ENCODE measurements at regions not wholly inside any gene's neighbourhood (a gene's known extent, or its start where the extent isn't known, plus 50 kb on each side); places are given as distances from the start of the nearest gene placed in this dataset.

DNA sequence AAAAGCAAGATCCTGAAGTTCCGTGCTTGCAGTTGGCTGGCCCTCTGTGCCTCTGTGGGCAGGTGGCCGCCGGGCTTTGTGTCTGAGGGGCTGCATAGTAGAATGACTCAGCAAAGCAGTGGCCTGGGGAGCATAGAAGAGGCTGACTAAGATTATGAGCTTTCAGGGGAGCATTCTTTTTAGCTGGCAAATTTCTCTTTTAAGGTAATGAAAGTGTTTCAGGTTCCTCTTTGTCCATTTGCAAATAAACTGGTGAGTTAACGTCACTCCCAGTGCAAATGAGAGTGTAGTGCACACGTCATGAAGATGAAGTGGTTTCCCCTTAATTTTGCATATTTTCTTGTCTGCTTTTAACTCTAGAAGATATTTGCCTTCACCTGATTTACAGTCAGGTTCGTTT lies 98.6 kb downstream of the BCL2L11 start:
- DNase-seq, result peak; percentile 86

DNA sequence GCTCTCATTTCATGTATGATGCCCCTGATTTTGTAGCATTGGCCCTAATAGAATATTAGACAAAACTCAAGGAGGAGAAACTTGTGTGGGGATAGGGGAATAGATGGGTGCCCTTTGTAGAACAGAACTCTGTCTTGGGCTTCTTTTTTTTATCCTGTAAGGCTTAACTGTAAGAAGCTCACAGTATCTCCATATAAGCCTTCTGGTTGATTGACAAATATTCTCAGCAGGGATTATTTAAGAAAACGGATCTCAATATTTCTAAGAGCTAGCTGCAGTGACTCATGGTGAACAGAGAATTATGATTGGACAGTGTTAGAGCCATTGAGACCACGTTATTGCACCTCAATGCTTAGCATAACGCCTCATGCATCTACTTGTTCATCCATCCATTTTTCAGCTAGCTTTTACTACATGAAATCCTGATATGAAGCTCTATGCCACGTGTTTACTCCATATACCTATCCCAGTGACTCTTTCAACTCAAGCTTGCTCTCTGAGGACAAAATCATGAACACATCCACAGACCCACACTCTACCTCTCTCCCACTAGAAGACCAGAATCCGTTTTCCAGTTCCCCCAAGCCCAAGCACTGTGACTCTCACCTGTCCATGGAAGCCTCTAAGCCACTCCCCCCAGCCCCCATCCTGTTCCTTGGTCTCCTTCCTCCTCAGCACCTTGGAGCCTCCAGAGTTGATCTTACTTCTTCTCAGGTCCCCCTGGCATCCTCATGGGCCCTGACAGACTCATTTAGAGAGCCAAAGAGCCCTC lies 99.2 kb downstream of the BCL2L11 start:
- DNase-seq, result no peak

DNA sequence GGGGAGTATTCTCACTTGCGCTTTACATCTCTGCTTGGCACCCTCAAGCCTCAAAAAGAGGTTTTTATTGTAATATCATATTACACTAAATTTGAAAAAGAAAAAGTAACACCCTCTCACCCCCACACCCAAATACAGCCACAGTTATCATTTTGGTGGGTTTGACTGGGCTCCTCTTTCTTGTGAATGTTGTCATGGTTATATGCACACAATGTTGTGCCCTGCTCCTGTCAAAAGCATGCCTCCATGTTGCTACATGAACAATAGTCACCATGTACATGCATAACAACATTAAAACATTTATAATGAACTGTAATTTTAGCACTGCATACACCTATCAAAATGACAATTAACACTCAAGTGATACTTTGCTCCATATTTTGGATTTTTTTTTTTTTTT lies 100.2 kb downstream of the BCL2L11 start:
- DNase-seq, result no peak

DNA sequence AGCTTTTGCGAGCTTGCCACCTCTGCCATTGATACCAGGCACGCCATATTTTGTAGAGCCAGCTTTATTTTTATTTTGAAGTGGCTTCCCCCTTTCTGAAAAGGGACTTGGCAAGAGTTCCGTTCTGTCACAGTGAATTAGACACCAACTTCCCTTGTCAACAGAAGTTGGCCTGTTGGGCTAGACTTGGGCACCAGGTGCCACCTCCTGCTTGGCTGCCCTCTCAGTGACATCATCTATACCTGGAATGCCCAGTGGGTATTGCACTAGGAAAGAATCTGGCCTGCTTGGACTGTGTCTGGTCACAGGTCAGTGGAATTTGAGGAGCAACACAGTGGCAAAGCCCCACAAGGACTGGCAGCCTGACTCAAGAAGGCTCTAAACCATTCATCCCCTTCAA lies 101.0 kb downstream of the BCL2L11 start:
- DNase-seq, result peak; percentile 27

DNA sequence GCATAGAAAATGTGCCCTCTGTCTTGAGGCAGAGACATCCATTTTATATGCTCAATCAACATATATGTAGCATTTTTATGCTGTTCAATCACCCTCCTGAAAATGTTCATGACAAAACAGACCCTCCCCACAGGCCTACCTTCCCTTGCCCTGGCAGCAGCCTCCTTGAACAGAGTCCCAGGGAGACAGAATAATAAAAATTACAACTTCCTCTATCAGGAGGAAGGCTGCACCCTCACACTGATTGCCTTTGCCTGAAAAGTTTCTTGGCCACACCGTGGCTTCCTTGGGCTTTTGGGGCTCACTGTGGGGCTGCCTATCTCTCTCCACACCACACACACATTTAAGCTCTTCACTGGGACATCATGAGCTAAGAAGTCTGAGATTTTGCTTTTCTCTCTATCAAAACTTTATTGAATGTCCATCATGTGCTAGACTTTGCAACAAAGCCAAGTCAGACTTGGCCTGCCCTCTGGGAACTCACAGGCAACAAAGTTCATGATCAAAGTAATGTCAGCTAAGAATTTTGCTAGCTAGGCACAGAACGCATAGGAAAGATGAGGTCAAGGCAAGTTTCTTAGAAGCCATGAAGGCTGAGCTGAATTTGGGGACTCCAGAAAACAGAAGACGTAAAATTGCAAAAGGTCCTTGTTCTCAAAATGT lies 101.6 kb downstream of the BCL2L11 start:
- DNase-seq, result no peak

DNA sequence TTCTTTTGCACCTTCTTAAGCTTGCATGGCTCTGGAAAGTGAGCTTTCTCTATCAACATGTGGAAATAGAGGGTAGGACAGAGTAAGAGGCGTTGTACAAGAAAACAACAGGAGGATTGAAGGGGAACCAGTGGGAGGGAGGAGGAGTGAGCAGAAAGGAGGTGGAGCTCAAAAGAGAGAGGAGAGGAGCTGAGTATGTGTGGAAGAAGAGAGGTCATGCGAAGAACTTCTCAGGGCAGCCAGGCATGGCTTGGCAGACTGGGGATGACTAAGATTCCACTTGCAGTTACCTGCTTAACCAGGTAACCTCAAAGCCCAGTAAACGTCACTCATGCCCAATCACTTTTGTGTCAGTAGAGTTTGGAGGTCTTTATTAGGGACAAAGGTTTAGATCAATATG lies 105.1 kb downstream of the BCL2L11 start:
- DNase-seq, result peak; percentile 53

DNA sequence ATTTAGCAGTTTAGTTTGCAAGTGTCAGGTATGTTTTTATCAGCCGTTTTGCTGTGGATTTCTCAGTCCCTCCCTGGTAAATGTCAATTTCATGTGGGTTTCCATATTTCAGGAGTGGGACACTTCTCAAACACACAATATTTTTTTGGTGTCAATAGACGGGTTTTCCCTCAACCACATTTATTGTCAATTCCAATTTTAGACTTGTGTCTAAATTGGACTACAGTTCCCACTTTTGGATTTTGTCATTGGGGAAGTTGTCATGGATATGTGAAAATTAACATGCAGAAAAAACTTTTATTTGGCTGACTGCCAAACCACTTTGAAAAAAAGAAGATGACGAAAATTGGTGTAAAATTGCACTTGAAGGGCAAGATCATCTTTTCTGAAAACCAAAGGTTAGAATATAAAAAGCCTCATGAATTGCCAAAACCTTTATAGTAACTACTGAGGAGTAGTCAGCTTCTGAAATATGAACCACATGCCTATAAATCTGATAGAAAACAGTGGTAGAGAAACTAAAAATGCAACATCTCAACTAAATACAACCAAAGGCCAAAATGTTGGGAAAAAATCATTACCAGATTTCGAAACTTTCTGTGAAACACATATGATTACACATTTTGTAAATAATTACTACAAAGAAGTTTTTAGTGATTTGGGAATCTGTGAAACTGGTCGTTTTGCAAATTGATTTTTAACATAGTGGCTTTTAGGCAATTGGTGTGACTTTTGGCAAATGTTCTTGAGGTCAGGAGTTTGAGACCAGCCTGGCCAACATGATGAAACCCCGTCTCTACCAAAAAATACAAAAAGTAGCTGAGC lies 106.4 kb downstream of the BCL2L11 start:
- peak; percentile 87 for DNase-seq

DNA sequence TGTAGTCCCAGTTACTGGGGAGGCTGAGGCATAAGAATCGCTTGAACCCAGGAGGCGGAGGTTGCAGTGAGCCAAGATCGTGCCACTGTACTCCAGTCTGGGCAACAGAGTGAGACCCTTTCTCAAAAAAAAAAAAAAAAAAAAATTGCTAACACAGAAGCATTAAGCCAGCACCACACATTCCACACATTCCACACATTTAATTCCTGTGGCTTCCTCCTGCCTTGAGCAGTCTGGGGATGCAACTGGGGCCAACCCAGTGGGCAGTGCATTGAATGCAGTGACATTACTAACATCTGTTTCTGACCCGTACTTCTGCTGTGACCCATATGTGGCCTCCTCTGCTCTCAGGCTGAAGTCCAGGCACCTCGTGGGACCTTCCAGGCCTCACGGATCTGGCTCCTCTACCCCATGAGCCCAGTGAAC lies 107.0 kb downstream of the BCL2L11 start:
- DNase-seq, result no peak

DNA sequence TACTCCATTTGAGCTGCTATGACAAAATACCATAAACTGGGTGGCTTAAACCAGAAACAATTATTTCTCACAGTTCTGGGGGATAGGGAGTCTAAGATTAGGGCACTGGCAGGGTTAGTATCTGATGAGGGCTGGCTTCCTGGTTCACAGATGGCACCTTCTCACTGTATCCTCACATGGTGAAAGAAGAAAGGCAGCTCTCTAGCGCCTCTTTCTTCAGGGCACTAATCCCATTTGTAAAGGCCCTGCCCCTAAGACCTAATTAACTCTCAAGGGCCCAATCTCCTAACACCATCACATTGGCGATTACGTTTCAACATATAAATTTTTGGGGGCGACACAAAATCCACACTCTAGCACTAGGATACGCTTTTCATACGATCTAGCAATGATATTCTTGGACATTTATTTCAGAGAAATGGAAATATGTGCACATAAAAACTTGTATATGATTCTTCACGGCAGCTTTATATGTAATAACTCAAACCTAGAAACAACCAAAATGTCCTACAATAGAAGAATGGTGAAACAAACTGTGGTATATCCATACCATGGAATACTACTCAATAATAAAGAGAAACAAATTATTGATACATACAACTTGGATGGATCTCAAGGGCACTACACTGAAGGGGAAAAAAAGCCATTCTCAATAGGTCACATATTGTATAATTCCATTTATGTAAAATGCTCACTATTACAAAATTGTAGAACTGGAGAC lies 111.0 kb downstream of the BCL2L11 start:
- DNase-seq, result no peak

DNA sequence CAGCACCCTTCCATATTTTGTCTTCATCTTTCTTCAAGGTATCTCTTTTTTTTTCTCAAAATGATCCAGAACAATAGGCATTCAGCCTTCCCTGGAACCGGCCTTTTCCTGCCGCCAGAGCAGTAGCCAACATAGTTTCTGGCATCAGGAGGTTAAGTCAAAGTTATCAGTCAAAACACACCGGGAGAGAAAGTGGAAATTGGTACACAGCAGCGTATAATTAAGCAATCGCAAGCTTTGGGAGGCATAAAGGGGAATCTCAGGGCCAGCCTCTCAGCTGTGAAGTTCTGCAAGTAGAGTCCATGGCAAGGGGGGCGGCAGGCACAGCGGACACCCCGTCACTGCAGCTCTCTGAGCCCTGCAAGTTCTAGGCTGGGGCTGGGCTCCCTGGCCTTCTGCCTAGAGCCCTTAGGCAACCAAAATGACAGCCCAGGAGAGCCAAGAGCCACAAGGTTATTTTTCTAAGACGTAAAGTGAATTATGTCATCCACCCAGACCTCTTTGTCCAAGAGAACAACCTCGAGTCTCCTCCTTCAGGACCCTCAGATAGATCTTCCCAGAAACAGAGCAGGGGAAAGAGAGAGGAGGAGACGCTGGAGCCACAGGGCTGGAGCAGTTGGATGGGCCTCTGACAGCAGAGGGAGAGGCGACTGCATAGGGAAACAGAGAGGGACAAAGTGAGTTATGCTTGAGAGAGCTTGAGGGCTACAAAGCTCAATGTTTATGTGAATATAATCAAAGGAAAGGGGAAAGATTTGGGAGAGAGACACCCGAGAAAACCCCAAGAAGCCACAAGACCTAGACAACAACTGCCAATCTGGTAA lies 114.7 kb downstream of the BCL2L11 start:
- peak; percentile 46 for DNase-seq

DNA sequence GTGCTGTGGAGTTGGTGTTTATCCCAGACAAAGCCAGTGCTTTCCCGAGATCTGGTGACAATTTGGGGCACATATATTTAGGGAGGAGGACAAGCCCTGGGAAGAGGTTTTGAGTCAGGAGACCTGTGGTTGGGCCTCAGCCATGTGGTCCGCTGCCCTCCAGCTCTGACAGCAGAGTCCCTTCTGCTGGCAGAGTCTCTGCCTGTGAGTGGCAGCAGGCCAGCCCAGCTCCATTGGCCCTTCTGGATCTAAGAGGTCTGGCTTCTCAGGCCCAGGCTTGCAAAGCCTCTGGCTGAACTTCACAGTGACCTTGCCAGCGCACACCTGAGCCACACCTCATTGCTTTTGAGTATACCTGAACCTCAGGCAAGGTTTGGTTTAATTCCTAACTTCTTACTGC lies 115.3 kb downstream of the BCL2L11 start:
- DNase-seq, result no peak

DNA sequence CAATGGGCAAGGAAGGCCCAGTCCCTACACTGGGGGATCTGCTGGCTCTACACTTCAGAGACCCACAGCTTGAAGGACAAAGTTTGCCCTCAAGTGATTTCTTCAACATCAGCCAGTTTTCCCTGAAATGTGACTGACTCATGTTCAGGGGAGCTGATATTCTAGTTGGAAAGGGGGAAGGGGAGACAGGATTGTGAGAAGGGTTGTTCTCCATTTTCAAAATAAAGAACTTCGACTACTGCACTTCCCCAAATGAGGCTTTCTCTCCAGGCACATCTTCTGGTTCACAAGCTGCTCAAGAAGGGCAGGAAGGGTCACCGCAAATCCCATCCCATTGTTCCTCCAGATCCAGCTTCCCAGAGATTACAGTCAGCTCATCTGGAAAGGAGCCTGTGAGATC lies 117.6 kb downstream of the BCL2L11 start:
- DNase-seq, result peak; percentile 55

DNA sequence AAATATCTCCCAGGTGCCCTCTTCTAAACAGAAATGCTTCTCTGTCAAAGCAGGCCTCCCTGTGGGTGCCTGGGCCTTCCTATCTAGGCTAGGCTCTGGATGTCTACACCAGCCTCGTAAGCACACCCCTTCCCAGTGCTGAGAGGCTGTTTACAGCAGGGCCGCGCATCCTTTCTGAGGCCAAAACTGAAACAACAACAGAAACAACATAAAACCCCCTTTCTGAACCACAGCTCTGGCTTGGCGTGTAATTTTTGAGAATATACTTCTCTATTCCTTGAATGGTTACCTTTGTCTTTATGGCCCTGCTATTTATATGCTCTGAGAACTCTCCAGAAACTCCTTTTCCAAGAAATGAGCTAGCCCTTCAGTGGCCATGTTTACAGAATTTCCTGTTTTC lies 118.4 kb downstream of the BCL2L11 start:
- peak; percentile 54 for DNase-seq

DNA sequence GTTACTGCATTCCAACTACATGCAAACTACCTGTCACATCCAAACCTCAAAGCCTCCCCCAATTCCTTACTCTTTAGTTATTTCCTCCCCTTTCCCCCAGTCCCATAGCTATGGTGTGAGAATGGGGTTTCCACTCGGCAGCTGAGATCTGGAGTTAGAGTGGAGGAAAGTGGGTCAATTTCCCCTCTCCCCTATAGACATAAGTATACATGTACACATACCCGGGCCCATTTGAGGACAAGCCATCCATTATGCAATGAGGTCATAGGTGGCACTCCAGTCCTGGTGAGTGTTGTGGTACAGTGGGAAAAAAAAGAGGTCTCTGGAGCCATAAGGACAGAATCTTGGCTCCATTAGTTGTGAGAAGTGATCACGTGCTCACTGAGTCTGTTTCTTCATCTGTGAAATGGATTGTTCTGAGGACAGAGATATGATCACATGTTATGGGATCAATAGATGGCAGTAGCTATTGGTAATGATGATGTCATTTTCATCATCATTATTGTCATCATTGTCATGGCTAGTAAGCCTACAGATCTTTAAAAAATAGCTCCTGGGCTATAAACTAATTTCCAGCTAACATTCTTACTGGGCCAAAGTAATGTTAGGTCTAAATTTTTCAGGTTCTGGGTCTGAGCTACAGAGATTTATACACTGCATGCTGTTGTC lies 119.0 kb downstream of the BCL2L11 start:
- DNase-seq, result no peak

DNA sequence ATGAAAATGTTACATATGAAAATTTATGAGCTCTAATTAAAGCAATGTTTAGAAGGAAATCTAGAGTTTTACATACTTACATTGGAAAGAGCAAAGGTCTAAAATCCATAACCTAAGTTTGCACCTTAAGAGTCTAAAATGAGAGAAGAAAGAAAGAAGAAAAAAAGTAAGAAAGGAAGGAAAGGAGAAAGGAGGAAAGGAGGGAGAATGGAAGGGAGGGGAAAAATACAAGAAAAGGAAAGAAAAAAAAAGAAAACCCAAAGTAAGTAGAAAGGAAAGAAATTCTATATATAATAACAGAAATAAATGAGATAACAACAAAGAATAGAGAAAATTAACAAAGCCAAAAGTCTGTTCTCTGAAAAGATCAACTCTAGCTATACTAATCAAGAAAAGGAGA lies 122.6 kb downstream of the BCL2L11 start:
- DNase-seq, result no peak

DNA sequence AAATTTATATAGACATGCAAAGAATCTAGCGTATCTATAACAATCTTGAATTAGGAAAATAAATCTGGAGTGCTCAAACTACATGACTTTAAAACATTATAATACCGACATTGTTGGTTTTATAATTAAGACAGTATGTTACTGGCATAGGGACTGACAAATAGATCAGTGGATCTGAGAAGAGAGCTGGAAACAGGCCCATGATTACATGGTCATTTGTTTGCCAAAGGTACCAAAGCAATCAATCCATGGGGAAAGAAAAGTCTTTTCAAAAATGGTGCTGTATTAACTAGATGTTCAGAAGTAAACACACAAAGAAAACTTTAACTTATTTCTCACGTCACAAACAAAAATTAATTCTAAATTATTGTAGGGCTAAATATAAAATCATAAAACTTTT lies 124.2 kb downstream of the BCL2L11 start:
- DNase-seq, result no peak

DNA sequence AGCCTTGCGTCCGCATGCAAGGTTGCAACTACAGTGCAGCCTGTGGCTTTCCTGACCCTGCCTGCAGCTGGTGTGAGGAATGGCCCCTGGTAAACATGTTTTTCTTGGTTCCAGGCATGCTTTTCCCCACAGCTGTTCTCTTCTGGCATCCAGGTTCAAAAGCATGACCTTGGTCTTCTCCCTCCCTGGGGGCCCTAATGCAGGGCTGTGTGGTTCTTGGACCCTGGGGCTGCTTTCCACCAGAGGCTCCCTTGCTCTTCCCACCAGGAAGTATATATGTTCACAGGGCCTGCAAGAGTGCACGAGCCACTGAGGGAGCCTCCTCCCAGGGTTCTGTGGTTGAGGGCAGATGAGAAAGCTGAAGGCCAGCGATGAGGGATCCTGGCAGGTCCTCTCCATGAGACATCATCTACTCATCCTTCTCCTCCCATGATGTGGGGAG lies 125.9 kb downstream of the BCL2L11 start:
- DNase-seq, result no peak

DNA sequence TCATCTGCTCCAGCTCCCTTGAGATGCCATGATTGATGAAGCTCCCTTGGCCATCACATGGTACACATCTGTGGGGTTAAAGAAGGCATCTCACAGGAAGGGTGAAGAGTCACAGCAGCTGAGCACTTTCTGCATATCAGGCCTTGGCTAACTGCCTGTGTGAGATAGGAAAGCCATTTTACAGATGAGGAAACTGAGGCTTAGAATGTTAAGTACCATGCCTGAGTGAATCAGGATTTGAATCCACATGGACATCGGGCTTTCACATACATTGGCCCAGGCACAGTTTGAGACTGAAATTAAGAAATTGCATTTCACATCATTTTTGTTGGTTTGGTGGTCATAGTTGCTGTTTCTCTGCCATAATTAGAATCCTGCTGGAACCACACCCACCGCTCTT lies 126.8 kb downstream of the BCL2L11 start:
- no peak for DNase-seq

DNA sequence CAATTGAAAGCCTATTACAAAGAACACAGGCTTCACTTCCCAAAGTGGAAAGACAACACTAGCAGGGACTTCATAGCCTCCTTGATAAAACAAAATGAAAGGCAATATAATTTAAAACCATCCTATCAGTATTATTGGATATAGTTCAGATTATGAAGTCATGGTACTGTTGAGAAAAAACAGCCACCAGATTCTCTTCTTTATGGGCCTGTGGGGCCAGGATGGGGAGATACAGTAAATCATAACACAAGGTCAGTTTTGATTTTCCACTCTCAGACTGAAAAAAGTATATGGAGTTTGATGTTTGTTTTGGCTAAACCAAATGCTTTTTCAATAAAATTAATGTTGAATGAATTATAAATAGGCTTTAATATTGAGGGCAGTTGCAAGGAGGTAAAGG lies 129.1 kb downstream of the BCL2L11 start:
- no peak for DNase-seq

DNA sequence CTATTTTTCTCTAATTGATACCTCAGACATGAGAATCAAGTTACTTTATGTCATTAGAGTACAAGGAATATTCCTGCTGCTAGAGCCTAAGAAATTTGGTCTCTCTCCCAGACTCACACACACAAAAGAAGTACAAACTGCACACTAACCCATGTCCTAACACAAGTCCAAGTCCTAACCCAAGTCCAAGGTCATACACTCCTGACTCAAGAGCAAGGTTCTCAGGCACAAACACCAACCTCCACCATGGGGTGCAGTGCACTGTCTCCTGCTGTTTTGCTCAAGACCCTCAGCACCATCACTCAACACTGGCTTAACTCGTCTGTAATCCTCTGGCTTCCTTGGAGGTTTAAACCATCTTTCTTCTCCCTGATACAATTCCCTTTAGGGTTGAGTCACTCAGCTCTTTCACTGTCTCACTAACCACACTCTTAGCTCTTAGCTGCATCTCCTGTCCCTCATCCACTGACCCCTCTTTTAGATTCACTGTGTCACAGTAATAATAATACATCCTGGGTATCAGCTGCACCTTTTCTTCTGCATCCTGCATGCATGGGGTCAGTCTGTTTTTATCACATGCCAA lies 129.8 kb downstream of the BCL2L11 start:
- no peak for DNase-seq

DNA sequence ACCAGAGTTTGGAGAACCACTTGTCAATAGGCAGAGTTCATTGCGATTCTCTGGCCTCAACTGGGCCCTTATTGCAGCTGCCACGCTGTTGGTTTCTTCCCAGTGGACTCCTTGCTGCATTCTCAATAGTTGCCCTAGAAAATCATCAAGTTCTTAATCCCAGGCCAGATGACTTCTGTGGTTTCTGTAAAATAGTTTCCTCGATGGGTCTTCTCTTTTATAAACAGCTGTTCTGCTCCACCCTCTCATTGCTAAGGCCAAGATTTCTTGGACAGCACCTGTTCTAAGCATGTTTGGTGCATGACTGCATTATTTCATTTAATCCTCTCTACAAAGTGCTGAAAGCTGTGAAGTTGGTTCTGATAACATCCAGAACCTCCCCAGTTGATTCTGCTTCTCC lies 131.0 kb downstream of the BCL2L11 start:
- DNase-seq, result no peak

Measured in inflammatory macrophage treated with lipopolysaccharide for 4 hours (primary cell).